LNCaP clone FGC (cell line): ENCODE measurements at regions not wholly inside any gene's neighbourhood (a gene's known extent, or its start where the extent isn't known, plus 50 kb on each side); places are given as distances from the start of the nearest gene placed in this dataset.

ENCODE experiments used
- DNase-seq: peaks from one replicate; pipeline ENCODE4 v3.0.0-alpha.2; 2011; ENCODE audit warnings: low read depth
- H3K4me3 ChIP-seq: 2 replicates; pipeline ENCODE4 v1.5.1; 2011; ENCODE audit warnings: mild to moderate bottlenecking, low read depth, low read length, control low read depth
- TF ChIP-seq, protein P1 (sequence below): IDR thresholded peaks from 2 replicates; pipeline ENCODE4 v1.5.1; 2012; ENCODE audit warnings: mild to moderate bottlenecking; ENCODE audit not compliant: control insufficient read depth, insufficient read depth; ENCODE audit errors: extremely low read depth

DNA sequence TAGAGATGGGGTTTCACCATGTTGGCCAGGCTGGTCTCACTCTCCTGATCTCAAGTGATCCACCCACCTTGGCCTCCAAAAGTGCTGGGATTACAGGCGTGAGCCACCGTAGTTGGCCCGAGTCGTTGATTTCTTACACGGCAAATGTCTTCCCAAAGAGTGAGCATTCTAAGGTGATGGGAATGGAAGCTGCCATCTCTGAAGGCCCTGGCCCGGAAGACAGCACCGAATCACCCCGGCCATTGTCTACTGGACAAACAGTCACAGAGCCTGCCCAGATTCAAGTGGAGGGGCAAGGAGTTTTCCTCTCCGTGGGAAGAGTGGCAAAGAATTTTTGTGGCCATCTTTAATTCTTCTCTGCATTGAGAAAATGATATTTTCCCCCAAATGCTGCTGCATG, 92.1 kb upstream of the AJAP1 start:
- no peak overlapping the region for H3K4me3 ChIP-seq
- TF ChIP-seq, protein P1, sequence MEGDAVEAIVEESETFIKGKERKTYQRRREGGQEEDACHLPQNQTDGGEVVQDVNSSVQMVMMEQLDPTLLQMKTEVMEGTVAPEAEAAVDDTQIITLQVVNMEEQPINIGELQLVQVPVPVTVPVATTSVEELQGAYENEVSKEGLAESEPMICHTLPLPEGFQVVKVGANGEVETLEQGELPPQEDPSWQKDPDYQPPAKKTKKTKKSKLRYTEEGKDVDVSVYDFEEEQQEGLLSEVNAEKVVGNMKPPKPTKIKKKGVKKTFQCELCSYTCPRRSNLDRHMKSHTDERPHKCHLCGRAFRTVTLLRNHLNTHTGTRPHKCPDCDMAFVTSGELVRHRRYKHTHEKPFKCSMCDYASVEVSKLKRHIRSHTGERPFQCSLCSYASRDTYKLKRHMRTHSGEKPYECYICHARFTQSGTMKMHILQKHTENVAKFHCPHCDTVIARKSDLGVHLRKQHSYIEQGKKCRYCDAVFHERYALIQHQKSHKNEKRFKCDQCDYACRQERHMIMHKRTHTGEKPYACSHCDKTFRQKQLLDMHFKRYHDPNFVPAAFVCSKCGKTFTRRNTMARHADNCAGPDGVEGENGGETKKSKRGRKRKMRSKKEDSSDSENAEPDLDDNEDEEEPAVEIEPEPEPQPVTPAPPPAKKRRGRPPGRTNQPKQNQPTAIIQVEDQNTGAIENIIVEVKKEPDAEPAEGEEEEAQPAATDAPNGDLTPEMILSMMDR, result no peak
- DNase-seq, result no peak

DNA sequence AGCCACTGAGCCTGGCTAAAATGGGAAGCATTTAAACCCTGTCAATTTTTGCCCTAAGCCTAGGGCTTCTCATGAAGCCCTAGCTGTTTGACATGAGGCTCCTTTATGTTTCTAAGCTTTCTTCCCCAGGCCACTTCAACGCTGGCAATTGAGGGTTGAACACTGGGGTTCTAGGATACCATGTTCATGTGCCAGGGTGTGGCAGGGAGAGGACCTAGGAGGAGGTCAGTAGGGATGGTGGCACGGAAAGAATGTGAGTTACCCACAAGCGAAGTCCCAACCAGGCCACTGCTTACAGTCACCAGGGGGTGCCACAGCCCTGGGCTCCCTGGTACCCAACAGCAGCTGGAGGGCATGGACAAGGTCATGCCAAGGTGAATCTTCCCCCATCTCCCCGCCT, 90.8 kb upstream of the AJAP1 start:
- DNase-seq, result no peak
- TF ChIP-seq, protein P1, result no peak
- no peak overlapping the region for H3K4me3 ChIP-seq

- H3K4me3 ChIP-seq, result no peak overlapping the region
- DNase-seq, result no peak
- TF ChIP-seq, protein P1, result no peak
Observed at GRCh38 chr1:4564051-4564450, 90.4 kb upstream of the AJAP1 start.

- no peak for DNase-seq
- no peak overlapping the region for H3K4me3 ChIP-seq
- TF ChIP-seq, protein P1, result no peak
Observed at GRCh38 chr1:4565166-4565565, 89.2 kb upstream of the AJAP1 start.

DNA sequence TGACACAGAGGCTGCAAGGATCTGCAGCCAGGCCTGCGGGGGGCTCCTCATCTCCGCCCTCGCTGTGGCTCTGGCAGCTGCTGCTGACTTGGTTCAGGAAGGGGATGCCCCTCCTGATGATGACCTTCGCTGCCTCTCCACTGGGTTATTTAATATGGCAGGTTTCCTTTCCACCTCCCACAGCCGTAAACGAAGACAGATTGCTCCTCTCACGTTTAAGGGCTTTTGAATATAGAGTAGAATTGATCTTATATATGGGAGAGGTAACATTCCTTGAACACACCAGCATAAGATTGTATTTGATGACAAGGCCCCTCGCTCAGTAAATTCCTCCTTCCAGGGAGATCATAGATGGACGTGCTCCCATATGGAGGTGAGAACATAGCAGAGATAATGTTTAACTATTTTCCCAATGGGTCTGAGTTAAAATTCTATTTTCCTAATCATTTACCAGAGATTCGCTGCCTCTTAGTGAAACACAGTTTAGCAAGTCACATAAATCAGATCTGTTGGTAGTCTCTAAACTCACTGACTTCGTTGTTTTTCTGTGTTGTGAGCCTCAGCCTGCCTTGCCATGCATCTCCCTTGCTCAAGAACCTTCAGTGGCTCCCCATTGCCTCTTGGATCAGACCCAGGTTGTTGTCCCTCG, 88.5 kb upstream of the AJAP1 start:
- no peak overlapping the region for H3K4me3 ChIP-seq
- TF ChIP-seq, protein P1, result no peak
- no peak for DNase-seq

DNA sequence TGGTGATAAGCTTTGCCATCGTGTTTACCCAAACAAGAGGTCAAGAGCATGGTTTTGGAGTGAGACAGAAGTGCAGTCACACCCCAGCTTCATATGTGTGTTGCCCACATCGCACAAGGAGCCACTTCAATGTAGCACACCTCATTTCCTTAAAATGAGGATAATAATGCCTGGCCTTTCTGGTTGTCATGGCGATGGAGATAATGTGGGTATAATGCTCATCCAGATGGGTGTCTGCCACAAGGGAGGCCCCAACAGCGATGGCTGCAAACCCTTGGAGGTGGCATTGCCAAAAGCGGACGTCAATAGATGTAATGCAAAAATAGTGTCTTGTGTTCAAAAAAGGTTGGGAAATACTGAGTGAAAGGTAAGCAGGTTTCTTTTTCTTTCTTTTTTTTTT, 83.1 kb upstream of the AJAP1 start:
- no peak for DNase-seq
- TF ChIP-seq, protein P1, result no peak
- H3K4me3 ChIP-seq, result no peak overlapping the region

GRCh38 chr1:4573526-4573925, 80.9 kb upstream of the AJAP1 start:
- DNase-seq, result no peak
- TF ChIP-seq, protein P1, result no peak
- no peak overlapping the region for H3K4me3 ChIP-seq
